ENCODE measurements at regions not wholly inside any gene's neighbourhood (a gene's known extent, or its start where the extent isn't known, plus 50 kb on each side); places are given as distances from the start of the nearest gene placed in this dataset.

GRCh38 chr4:117699595-117699994 is 334.7 kb upstream of the NDST3 start:
- ATAC-seq: no peak
- TF ChIP-seq CSRNP3 (CRISPR knock-in tag; IDR thresholded peaks at IDR 0.05) (no peak), GLIS3 (CRISPR knock-in tag; IDR thresholded peaks at IDR 0.05) (no peak), POU6F1 (CRISPR knock-in tag; IDR thresholded peaks at IDR 0.05; ENCODE audit: borderline replicate concordance, low read depth) (no peak), CREB5 (CRISPR knock-in tag; IDR thresholded peaks at IDR 0.05; ENCODE audit: low read depth) (no peak), ISL1 (CRISPR knock-in tag; IDR thresholded peaks at IDR 0.05) (no peak), ZFP3 (CRISPR knock-in tag; IDR thresholded peaks at IDR 0.05) (no peak), ESRRG (CRISPR knock-in tag; IDR thresholded peaks at IDR 0.05) (no peak), ZC3H10 (CRISPR knock-in tag; IDR thresholded peaks at IDR 0.05) (no peak), RARB (CRISPR knock-in tag; IDR thresholded peaks at IDR 0.05) (no peak), PATZ1 (CRISPR knock-in tag; IDR thresholded peaks at IDR 0.05; ENCODE audit: borderline replicate concordance) (no peak), TSHZ2 (CRISPR knock-in tag; IDR thresholded peaks at IDR 0.05) (no peak)

GRCh38 chr4:117700111-117700892 is 334.0 kb upstream of the NDST3 start:
- TF ChIP-seq BACH2 (CRISPR knock-in tag; IDR thresholded peaks at IDR 0.05; ENCODE audit: borderline replicate concordance) (no peak), ESRRG (CRISPR knock-in tag; IDR thresholded peaks at IDR 0.05) (no peak), TCF4 (CRISPR knock-in tag; IDR thresholded peaks at IDR 0.05; ENCODE audit: borderline replicate concordance) (no peak), CREB5 (CRISPR knock-in tag; IDR thresholded peaks at IDR 0.05; ENCODE audit: low read depth) (no peak), OSR1 (CRISPR knock-in tag; IDR thresholded peaks at IDR 0.05) (no peak), CSRNP3 (CRISPR knock-in tag; IDR thresholded peaks at IDR 0.05) (no peak), RARB (CRISPR knock-in tag; IDR thresholded peaks at IDR 0.05) (no peak), GLIS3 (CRISPR knock-in tag; IDR thresholded peaks at IDR 0.05) (no peak), POU6F1 (CRISPR knock-in tag; IDR thresholded peaks at IDR 0.05; ENCODE audit: borderline replicate concordance, low read depth) (no peak), TOX (CRISPR knock-in tag; IDR thresholded peaks at IDR 0.05; ENCODE audit: borderline replicate concordance) (no peak), ISL1 (CRISPR knock-in tag; IDR thresholded peaks at IDR 0.05) (no peak), SNAI2 (CRISPR knock-in tag; IDR thresholded peaks at IDR 0.05) (no peak), ZFP3 (CRISPR knock-in tag; IDR thresholded peaks at IDR 0.05) (no peak), ZNF565 (CRISPR knock-in tag; conservative IDR thresholded peaks at IDR 0.05; ENCODE audit: low read depth) (no peak), ZNF8 (CRISPR knock-in tag; IDR thresholded peaks at IDR 0.05) (no peak), PPARA (CRISPR knock-in tag; IDR thresholded peaks at IDR 0.05; ENCODE audit: borderline replicate concordance) (no peak), ZNF70 (CRISPR knock-in tag; IDR thresholded peaks at IDR 0.05) (no peak), ARNTL (CRISPR knock-in tag; IDR thresholded peaks at IDR 0.05; ENCODE audit: borderline replicate concordance, low read depth) (no peak)
- peak; percentile 74 for ATAC-seq
